ENCODE measurements at regions not wholly inside any gene's neighbourhood (a gene's known extent, or its start where the extent isn't known, plus 50 kb on each side); places are given as distances from the start of the nearest gene placed in this dataset.
"Not testable (repeated sequence)": the region's sequence is repeated elsewhere in the genome, so short reads cannot be mapped to it uniquely, and the experiment has no call there.

DNA sequence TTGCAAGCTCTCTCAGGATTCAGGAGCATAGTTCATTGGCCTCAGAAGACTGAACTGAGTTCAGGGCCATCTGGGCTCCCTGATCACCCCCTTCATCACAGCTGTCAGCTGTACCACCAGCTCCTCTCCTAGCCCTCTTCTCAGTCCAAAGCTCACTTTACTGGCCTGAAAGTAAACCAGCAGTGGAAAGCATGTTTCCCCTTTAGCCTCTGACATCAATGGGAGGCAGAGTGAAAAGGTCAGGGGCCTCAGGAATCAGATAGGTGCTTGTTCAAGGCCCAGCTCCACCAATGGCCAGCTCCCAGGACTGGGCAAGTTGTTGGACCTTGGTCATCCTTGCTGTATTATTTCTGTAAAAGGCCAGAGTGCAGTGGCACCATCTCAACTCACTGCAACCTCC lies 223.4 kb downstream of the TLE3 start:
- no peak overlapping the region for H3K27ac ChIP-seq
- TF ChIP-seq ZFX (IDR thresholded peaks at IDR 0.05; ENCODE audit: borderline replicate concordance): no peak

DNA sequence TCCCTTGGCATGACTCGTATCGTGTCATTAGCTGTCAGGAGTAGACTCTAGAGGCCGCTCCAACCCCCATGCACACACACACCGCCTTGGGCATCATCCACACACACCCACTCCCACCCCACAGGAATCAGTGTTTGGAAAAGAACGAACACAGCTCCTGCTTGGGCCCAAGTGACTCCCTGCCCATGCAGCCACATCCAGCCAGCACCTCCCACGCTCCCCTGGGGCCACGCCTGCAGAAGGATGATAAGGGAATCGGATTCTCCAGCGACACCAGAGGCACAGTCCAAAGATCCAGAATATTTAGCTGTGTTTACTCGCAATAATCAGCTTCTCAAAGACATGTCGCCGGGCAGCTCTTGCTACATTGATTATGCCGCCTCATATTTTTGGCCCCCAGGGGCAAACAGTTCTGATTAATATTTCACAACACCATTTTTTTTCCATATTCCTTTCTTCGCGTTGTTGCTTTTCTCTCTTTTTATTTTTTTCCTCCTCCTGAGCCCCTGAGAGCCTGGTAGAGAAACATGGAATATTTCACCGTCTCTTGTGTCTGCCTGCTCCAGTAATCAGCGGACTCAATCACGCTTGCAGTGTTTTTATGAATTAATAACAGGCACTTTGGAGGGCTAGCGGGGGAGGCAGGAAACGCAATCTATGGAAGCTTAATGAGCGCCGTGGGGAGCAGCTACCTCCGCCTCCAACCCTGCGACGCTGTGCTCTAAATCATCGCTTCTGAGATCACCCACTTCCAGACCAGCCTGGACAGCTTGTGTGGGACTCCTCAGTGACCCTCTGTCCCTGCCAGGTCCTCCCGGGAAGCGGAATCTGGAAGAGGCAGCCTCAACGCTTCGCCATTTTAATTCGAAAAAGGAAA lies 221.4 kb downstream of the TLE3 start:
- no peak overlapping the region for H3K27ac ChIP-seq
- no peak for TF ChIP-seq ZFX (IDR thresholded peaks at IDR 0.05; ENCODE audit: borderline replicate concordance)
- TF ChIP-seq, protein P1, sequence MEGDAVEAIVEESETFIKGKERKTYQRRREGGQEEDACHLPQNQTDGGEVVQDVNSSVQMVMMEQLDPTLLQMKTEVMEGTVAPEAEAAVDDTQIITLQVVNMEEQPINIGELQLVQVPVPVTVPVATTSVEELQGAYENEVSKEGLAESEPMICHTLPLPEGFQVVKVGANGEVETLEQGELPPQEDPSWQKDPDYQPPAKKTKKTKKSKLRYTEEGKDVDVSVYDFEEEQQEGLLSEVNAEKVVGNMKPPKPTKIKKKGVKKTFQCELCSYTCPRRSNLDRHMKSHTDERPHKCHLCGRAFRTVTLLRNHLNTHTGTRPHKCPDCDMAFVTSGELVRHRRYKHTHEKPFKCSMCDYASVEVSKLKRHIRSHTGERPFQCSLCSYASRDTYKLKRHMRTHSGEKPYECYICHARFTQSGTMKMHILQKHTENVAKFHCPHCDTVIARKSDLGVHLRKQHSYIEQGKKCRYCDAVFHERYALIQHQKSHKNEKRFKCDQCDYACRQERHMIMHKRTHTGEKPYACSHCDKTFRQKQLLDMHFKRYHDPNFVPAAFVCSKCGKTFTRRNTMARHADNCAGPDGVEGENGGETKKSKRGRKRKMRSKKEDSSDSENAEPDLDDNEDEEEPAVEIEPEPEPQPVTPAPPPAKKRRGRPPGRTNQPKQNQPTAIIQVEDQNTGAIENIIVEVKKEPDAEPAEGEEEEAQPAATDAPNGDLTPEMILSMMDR (IDR thresholded peaks at IDR 0.05): no peak

DNA sequence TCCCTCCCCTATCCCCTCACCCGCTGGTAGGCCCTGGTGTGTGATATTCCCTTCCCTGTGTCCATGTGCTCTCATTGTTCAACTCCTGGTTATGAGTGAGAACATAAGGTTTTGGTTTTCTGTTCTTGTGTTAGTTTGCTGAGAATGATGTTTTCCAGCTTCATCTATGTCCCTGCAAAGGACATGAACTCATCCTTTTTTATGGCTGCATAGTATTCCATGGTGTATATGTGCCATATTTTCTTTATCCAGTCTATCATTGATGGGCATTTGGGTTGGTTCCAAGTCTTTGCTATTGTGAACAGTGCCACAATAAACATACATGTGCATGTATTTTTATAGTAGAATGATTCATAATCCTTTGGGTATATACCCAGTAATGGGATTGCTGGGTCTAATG lies 217.8 kb downstream of the TLE3 start:
- not testable (repeated sequence) for H3K27ac ChIP-seq

DNA sequence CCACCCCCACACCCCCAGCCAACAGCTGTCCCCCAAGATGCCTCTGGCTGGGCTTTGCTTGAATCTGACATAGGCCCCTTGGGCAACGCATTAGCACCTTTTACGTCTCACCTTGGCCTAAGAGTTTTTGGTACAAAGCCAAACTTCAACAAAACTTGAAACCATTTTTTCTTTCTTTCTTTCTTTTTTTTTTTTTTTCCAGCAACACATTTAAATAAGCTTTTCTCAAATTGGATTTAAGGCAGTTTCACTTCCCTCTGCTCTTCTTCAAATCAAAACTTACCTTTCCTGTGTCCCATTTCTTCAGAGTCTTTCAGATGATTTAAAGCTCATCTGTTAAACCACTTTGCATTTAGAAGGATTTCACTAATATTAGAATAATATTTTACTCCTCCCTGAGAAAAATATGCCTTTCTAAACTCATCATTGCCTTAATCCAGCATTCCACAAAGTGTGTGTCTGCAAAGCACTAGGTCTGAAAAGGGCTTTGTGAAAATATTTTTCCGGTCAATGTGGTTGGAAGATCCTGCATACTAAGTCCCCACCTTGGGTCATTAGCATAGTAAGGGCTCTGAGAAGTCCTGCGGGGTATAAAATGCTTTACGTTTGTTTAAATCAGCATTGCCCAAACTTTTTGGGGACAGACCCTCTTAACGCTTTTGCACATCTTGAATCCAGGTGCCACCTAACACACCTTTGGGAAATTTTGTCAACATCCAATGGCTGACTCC lies 217.0 kb downstream of the TLE3 start:
- H3K27ac ChIP-seq: no peak overlapping the region
- TF ChIP-seq ZFX (IDR thresholded peaks at IDR 0.05; ENCODE audit: borderline replicate concordance): no peak
- TF ChIP-seq, protein P1 (IDR thresholded peaks at IDR 0.05): no peak

DNA sequence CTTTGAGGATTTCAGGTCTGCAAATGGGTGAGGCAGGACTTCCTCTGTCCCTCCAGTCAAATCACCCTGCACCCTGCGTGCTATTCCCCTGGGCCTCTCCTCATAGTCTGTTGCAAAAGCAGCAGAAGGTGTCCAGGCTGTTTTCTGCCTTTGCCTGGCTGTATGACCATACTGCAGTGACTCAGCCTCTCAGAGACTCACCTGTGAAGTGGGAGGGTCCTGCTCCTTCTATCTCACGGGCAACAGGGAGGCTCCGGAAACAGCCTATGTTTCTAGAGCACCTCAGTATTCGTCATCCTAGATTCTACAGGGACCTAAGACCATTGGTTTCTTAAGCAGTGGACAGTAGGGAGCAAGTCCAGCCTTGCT lies 216.4 kb downstream of the TLE3 start:
- no peak for TF ChIP-seq ZFX (IDR thresholded peaks at IDR 0.05; ENCODE audit: borderline replicate concordance)
- TF ChIP-seq, protein P1 (IDR thresholded peaks at IDR 0.05): no peak
- no peak overlapping the region for H3K27ac ChIP-seq

DNA sequence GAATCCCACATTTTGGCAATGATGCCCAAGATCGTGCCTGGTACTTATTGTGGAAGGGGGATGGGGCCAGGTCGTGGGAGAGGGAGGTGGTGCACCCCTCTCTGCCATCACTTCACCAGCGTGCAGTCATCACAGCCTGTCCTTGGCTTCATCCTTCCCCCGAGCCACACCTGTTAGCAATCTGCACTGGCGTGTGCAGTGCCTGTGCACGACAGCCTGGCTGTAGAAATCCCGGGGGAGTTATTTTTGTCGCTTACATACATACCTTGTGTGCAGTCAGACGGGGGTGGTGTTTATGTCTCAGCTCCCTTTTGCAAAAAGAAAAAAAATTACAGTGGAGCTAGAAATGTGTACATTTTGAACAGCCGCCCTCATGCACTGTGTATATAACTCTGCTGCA lies 216.0 kb downstream of the TLE3 start:
- no peak overlapping the region for H3K27ac ChIP-seq
- TF ChIP-seq, protein P1 (IDR thresholded peaks at IDR 0.05): no peak
- TF ChIP-seq ZFX (IDR thresholded peaks at IDR 0.05; ENCODE audit: borderline replicate concordance): no peak

DNA sequence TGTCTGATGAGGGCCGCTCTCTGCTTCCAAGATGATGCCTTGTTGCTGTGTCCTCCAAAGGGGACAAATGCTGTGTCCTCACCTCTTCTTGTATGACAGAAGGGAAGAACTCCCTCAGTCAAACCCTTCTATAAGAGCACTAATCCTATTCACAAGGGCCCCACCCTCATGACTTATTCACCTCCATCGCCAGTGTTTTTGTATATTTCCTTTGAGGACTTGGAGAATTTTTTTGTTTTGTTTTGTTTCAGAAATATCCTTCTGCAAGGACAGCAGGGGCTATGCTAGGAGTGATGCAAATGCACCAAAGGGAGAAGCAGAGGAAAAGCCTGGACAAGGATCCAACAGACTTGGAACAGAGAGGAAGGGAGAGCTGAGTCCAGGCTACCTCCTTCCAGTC lies 214.4 kb downstream of the TLE3 start:
- H3K27ac ChIP-seq: no peak overlapping the region
- TF ChIP-seq, protein P1 (IDR thresholded peaks at IDR 0.05): no peak
- no peak for TF ChIP-seq ZFX (IDR thresholded peaks at IDR 0.05; ENCODE audit: borderline replicate concordance)

DNA sequence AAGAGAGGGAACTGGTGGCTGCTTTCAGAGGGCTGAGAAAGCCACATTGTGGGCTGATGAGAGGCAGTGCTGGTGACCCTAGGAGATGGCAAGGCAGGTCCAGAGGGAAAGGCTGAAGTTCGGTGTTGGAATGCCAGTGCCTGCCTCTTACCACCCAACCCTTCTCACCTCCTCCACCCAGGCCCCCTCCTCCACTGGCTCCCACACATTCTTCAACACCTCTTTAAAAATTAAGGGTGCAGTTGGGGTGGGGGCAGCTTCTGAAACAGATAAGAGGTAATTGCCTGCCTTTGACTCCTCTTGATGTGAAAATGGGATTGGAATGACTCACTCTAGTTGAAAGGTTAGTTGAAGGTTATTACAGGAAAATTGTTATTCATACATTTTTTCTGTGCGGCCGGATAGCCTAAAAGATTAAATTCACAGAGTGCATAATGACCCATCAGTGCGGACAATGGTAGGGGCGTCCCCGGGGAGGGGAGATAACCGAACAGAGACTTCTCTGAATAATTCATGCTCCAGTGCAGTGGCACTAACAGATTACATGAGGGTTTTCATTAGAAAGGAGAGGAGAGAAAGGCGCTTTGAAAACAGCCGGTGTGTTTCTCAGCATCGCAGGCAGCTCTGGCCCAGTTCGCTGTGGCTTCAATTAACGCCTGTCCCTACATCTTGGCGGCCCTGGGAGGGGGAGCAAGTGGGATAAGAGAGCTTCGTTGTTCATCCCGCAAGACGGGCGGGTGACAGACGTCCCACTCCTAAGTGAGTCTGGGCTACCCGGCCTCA lies 212.4 kb downstream of the TLE3 start:
- no peak overlapping the region for H3K27ac ChIP-seq
- TF ChIP-seq, protein P1 (IDR thresholded peaks at IDR 0.05): no peak
- no peak for TF ChIP-seq ZFX (IDR thresholded peaks at IDR 0.05; ENCODE audit: borderline replicate concordance)

Measured in 22Rv1 (cell line).